ENCODE measurements at regions not wholly inside any gene's neighbourhood (a gene's known extent, or its start where the extent isn't known, plus 50 kb on each side); places are given as distances from the start of the nearest gene placed in this dataset.

DNA sequence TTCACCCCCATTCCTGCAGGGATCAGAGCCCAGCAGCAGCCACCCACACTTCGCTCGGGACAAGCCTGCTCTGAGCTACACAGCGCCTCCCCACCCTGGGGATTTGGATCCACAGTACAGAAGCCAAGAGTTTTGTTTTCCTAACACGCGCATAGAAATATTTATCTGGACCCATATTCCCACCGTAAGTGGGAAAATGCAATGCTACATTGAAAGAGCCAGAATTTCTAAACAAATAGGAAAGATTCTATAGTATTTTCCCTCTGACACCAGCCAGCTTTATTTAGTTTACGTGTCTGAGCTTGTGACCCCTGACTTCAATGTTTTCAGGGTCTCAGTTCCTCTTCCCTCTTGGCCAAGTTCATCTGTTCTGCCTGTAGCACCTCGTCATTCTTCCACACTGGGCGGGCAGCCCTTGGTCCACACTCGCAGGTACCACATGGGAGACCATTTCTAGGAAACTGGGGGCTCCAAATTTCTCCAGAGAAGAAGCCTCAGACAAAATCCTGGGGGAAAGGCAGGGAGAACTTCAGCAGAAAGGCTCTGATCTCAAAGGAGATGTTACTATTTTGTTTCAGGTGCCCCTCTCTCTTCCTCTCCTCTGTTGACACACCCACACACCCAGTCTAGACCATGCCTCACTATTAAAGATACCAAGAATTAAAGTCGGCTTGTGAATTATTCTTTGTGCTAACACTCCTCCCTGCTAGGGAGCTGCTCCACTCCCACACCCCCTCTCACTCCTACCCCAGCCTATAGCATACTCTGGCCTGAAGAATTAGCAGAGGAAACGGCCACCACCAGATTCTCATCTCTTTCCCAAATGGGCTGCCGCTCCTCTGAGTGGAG is 116.0 kb upstream of the PCGF5 start:
- TF ChIP-seq, protein P1, sequence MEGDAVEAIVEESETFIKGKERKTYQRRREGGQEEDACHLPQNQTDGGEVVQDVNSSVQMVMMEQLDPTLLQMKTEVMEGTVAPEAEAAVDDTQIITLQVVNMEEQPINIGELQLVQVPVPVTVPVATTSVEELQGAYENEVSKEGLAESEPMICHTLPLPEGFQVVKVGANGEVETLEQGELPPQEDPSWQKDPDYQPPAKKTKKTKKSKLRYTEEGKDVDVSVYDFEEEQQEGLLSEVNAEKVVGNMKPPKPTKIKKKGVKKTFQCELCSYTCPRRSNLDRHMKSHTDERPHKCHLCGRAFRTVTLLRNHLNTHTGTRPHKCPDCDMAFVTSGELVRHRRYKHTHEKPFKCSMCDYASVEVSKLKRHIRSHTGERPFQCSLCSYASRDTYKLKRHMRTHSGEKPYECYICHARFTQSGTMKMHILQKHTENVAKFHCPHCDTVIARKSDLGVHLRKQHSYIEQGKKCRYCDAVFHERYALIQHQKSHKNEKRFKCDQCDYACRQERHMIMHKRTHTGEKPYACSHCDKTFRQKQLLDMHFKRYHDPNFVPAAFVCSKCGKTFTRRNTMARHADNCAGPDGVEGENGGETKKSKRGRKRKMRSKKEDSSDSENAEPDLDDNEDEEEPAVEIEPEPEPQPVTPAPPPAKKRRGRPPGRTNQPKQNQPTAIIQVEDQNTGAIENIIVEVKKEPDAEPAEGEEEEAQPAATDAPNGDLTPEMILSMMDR (IDR thresholded peaks at IDR 0.05) = no peak
- TF ChIP-seq POLR2A (IDR thresholded peaks at IDR 0.05) (no peak), EP300 (IDR thresholded peaks at IDR 0.05) (no peak), POLR2AphosphoS5 (IDR thresholded peaks at IDR 0.05) (no peak)
